VCaP (cell line): ENCODE measurements at regions not wholly inside any gene's neighbourhood (a gene's known extent, or its start where the extent isn't known, plus 50 kb on each side); places are given as distances from the start of the nearest gene placed in this dataset.

Experiments used
- H3K27ac ChIP-seq: fragments of 450-650 bp; 2 replicates; pipeline ENCODE4 v1.5.1; 2017
- TF ChIP-seq, protein P1 (sequence below): fragments of 450-650 bp; conservative IDR thresholded peaks from 2 replicates; pipeline ENCODE4 v1.5.1; 2017; ENCODE audit warnings: mild to moderate bottlenecking, moderate library complexity

GRCh38 chr17:45703348-45703747 is 80.8 kb upstream of the CRHR1 start:
- TF ChIP-seq, protein P1, sequence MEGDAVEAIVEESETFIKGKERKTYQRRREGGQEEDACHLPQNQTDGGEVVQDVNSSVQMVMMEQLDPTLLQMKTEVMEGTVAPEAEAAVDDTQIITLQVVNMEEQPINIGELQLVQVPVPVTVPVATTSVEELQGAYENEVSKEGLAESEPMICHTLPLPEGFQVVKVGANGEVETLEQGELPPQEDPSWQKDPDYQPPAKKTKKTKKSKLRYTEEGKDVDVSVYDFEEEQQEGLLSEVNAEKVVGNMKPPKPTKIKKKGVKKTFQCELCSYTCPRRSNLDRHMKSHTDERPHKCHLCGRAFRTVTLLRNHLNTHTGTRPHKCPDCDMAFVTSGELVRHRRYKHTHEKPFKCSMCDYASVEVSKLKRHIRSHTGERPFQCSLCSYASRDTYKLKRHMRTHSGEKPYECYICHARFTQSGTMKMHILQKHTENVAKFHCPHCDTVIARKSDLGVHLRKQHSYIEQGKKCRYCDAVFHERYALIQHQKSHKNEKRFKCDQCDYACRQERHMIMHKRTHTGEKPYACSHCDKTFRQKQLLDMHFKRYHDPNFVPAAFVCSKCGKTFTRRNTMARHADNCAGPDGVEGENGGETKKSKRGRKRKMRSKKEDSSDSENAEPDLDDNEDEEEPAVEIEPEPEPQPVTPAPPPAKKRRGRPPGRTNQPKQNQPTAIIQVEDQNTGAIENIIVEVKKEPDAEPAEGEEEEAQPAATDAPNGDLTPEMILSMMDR = no peak
- no peak overlapping the region for H3K27ac ChIP-seq

GRCh38 chr17:45703806-45704205 is 80.3 kb upstream of the CRHR1 start:
- TF ChIP-seq, protein P1 = no peak
- no peak overlapping the region for H3K27ac ChIP-seq

- TF ChIP-seq, protein P1 = no peak
- H3K27ac ChIP-seq = no peak overlapping the region
Measured at GRCh38 chr17:45704251-45704650, 79.9 kb upstream of the CRHR1 start.

GRCh38 chr17:45705123-45706009 is 78.8 kb upstream of the CRHR1 start:
- TF ChIP-seq, protein P1 = no peak
- H3K27ac ChIP-seq = no peak overlapping the region

GRCh38 chr17:45706033-45706432 is 78.1 kb upstream of the CRHR1 start:
- H3K27ac ChIP-seq = no peak overlapping the region
- TF ChIP-seq, protein P1 = no peak

GRCh38 chr17:45708707-45709290 is 75.3 kb upstream of the CRHR1 start:
- TF ChIP-seq, protein P1 = no peak
- no peak overlapping the region for H3K27ac ChIP-seq

DNA sequence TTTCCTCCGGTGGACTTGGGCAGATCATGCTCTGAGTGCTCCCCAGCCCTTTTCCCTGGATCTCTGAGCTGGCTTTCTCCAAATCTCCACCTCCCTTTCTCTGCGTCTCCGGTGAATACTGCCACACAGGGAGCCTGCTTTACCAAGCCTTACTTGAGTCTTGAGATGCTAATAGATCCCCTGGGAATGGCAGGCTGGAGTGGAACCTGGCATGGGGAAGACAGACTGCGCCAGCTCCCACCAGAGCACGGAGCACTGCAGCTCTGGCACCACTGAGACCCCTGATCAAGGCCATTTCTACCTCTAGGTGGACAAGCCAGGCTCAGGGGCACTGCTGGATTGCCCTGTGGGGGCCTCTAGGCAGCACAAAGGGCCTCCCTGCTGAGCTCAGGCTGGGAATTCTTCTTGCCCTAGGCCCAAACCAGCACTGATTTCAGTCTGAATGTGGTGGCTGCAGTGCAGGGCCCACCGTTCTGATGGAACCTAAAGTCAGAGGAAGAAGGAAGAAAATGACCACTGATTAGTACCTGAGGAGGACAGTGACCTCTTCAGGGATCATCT is 74.3 kb upstream of the CRHR1 start:
- TF ChIP-seq, protein P1 = no peak
- H3K27ac ChIP-seq = no peak overlapping the region
